ENCODE measurements at regions not wholly inside any gene's neighbourhood (a gene's known extent, or its start where the extent isn't known, plus 50 kb on each side); places are given as distances from the start of the nearest gene placed in this dataset.

- DNase-seq (ENCODE audit: low spot score in 2 of 2), result no peak
- no peaks in the 10 kb centered on the region for H3K27me3 ChIP-seq
- H3K36me3 ChIP-seq, result no peaks in the 10 kb centered on the region
- no peak overlapping the region for H3K4me3 ChIP-seq
- H3K9me3 ChIP-seq, result no peaks in the 10 kb centered on the region
- intact Hi-C loops (cut with DNase I), result no loop called here
- H3K27ac ChIP-seq, result no peak overlapping the region
- no peaks in the 10 kb centered on the region for H3K4me1 ChIP-seq
- no peak for TF ChIP-seq CTCF (IDR thresholded peaks at IDR 0.05)
These were observed 202.4 kb downstream of the SLC4A3 start for GRCh38 chr2:219829667-219830352.

- no peak for DNase-seq (ENCODE audit: low spot score in 2 of 2)
- Histone ChIP-seq H3K36me3 (no peaks in the 10 kb centered on the region), H3K4me1 (no peaks in the 10 kb centered on the region), H3K9me3 (no peaks in the 10 kb centered on the region), H3K4me3 (no peak overlapping the region), H3K27ac (no peak overlapping the region), H3K27me3 (no peaks in the 10 kb centered on the region)
- no peak for TF ChIP-seq CTCF (IDR thresholded peaks at IDR 0.05)
- intact Hi-C loops (cut with DNase I), result no loop called here
These were observed 202.9 kb downstream of the SLC4A3 start for GRCh38 chr2:219830353-219830738.

GRCh38 chr2:219831957-219832356, 204.5 kb downstream of the SLC4A3 start:
- H3K4me1 ChIP-seq, result no peaks in the 10 kb centered on the region
- TF ChIP-seq CTCF (IDR thresholded peaks at IDR 0.05), result no peak
- no peak overlapping the region for H3K4me3 ChIP-seq
- no peak overlapping the region for H3K27ac ChIP-seq
- no peaks in the 10 kb centered on the region for H3K36me3 ChIP-seq
- intact Hi-C loops (cut with DNase I), result no loop called here
- no peak for DNase-seq (ENCODE audit: low spot score in 2 of 2)
- H3K9me3 ChIP-seq, result no peaks in the 10 kb centered on the region
- H3K27me3 ChIP-seq, result no peaks in the 10 kb centered on the region

GRCh38 chr2:219832904-219833303, 205.5 kb downstream of the SLC4A3 start:
- intact Hi-C loops (cut with DNase I), result no loop called here

GRCh38 chr2:219835493-219835892, 208.1 kb downstream of the SLC4A3 start:
- intact Hi-C loops (cut with DNase I), result no loop called here
- H3K4me3 ChIP-seq, result no peak overlapping the region
- H3K9me3 ChIP-seq, result no peaks in the 10 kb centered on the region
- H3K36me3 ChIP-seq, result no peaks in the 10 kb centered on the region
- no peaks in the 10 kb centered on the region for H3K27me3 ChIP-seq
- DNase-seq (ENCODE audit: low spot score in 2 of 2), result no peak
- no peak overlapping the region for H3K27ac ChIP-seq
- no peak for TF ChIP-seq CTCF (IDR thresholded peaks at IDR 0.05)
- no peaks in the 10 kb centered on the region for H3K4me1 ChIP-seq

More at GRCh38 chr2:219832904-219833303, 205.5 kb downstream of the SLC4A3 start:
- Histone ChIP-seq H3K9me3 (no peaks in the 10 kb centered on the region), H3K27ac (no peak overlapping the region), H3K36me3 (no peaks in the 10 kb centered on the region), H3K4me1 (no peaks in the 10 kb centered on the region), H3K27me3 (no peaks in the 10 kb centered on the region), H3K4me3 (no peak overlapping the region)
- DNase-seq (ENCODE audit: low spot score in 2 of 2), result no peak
- no peak for TF ChIP-seq CTCF (IDR thresholded peaks at IDR 0.05)

Data from ascending aorta (tissue), 2 donors.